ENCODE measurements at regions not wholly inside any gene's neighbourhood (a gene's known extent, or its start where the extent isn't known, plus 50 kb on each side); places are given as distances from the start of the nearest gene placed in this dataset.

DNA sequence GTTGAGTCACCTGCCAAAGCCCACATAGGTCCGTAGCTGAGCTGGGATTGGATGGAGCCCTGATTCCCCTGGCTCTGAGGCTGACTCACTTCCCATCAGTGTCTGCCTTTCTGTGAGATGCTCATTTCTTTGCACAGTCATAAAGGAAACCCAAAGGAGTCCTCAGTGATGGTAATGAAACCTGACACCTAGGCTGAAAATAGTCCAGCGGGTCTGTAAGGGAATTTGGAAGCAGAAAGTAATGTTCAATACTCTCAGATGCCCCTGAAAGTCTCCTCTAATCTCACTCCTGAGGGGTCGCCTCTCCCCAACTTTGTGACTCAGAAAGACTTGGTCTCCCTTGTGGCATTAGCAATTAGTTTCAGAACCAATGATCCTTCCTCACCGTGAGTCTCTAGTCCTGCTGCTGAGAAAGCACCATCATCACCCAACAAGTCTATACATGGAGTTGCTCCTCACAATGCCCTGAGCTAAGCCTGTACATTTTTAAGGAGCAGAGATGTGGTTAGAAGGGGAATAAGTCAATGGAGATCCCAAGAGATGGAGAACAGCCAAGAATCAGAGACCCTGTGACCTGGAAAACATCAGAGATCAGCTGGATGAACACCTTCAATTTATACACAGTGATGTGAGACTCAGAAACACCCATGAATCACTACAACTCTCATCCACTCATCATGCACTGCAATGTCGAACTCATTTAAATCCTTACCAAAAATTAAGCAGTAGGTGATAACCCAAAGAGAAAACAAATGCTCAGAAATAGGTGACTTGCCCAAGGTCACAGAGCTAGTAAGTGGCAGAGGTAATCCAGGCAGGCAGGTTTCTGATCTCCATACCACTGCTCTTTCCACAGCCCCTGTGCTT lies 219.0 kb upstream of the CPEB2 start:
- TF ChIP-seq CTCF (IDR thresholded peaks at IDR 0.05; ENCODE audit: low read depth, low read length, missing control alignments) = no peak
- no peak overlapping the region for H3K4me3 ChIP-seq (ENCODE audit: low read depth, low read length)
- no peak for DNase-seq (ENCODE audit: low read depth)

GRCh38 chr4:14787221-14787620 lies 215.1 kb upstream of the CPEB2 start:
- H3K4me3 ChIP-seq (ENCODE audit: low read depth, low read length) = no peak overlapping the region
- DNase-seq (ENCODE audit: low read depth) = no peak
- TF ChIP-seq CTCF (IDR thresholded peaks at IDR 0.05; ENCODE audit: low read depth, low read length, missing control alignments) = no peak

- peak; percentile 71 for TF ChIP-seq CTCF (IDR thresholded peaks at IDR 0.05; ENCODE audit: low read depth, low read length, missing control alignments)
- no peak overlapping the region for H3K4me3 ChIP-seq (ENCODE audit: low read depth, low read length)
- DNase-seq (ENCODE audit: low read depth) = no peak
Measured at GRCh38 chr4:14787894-14788293, 214.4 kb upstream of the CPEB2 start.

GRCh38 chr4:14790494-14790893 lies 211.8 kb upstream of the CPEB2 start:
- no peak overlapping the region for H3K4me3 ChIP-seq (ENCODE audit: low read depth, low read length)
- DNase-seq (ENCODE audit: low read depth) = no peak
- no peak for TF ChIP-seq CTCF (IDR thresholded peaks at IDR 0.05; ENCODE audit: low read depth, low read length, missing control alignments)

DNA sequence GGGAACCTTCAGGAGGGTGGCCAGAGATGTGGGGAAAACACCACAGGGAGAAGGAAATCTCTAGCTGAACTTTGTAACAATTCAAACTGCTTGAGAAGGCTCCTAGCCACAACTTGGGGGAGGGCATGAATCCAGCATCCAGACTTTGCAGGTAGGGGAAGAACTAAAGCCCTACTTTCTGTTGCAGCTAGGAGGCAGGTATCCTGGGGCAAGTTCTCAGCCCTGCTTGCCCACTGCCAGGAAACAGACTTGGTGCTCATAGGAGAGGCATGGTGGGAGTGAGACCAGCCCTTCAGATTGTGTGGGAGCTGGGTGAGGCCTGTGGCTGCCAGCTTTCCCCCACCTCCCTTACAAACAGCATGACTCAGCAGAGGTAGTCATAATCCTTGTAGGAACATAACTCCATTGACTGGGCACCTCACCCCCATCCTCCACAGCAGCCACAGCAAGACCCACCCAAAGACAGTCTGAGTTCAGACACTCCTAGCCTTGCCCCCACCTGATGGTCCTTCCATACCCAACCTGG lies 209.5 kb upstream of the CPEB2 start:
- no peak for DNase-seq (ENCODE audit: low read depth)
- TF ChIP-seq CTCF (IDR thresholded peaks at IDR 0.05; ENCODE audit: low read depth, low read length, missing control alignments) = no peak

GRCh38 chr4:14800977-14801376 lies 201.3 kb upstream of the CPEB2 start:
- no peak overlapping the region for H3K4me3 ChIP-seq (ENCODE audit: low read depth, low read length)
- no peak for DNase-seq (ENCODE audit: low read depth)
- no peak for TF ChIP-seq CTCF (IDR thresholded peaks at IDR 0.05; ENCODE audit: low read depth, low read length, missing control alignments)

More for the DNA sequence above, 209.5 kb upstream of the CPEB2 start:
- no peak overlapping the region for H3K4me3 ChIP-seq (ENCODE audit: low read depth, low read length)

DNA sequence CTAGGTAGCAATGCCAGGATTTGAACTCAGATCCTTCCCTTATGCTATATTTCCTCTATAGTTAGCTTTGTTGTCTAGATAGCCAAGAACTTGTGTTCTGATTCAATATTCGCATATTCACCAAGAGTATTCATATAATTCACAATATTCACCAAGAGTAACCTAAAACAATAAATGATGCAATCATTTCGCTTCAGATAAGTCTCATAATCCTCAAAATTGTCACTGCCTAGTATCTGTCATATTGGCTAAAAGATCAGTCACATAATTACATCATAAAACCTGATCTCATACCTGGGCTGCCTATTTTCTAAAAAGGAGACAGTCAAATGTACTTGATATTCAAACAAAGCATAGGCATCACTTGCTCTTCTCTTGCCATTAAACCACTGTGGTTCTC lies 199.7 kb upstream of the CPEB2 start:
- H3K4me3 ChIP-seq (ENCODE audit: low read depth, low read length) = no peak overlapping the region
- no peak for DNase-seq (ENCODE audit: low read depth)
- TF ChIP-seq CTCF (IDR thresholded peaks at IDR 0.05; ENCODE audit: low read depth, low read length, missing control alignments) = no peak

Measured in GM12864 (cell line).